ENCODE measurements at regions not wholly inside any gene's neighbourhood (a gene's known extent, or its start where the extent isn't known, plus 50 kb on each side); places are given as distances from the start of the nearest gene placed in this dataset.
"Not testable (repeated sequence)": the region's sequence is repeated elsewhere in the genome, so short reads cannot be mapped to it uniquely, and the experiment has no call there.

DNA sequence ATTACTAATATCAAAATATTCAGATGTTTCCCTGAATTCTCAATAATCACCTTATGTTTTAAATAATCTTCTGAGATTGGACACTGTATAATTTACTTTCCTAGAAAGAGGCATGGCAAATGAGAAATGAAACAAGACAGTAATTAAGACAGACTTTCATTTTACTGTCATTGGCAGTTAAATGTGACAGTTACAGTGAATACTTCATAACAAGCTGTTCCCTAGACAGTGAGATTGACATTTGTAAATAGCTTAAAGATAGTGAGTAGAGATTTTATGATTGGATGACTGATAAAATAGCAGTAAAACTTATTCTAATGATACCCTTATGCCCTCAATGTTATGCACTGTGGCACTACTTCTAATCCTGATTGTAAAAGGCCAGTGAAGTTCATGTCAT lies 524.9 kb upstream of the TMEFF2 start:
- H3K4me3 ChIP-seq (ENCODE audit: low read depth, low read length) = no peak overlapping the region
- no peak for DNase-seq (ENCODE audit: low read depth)
- TF ChIP-seq CTCF (IDR thresholded peaks at IDR 0.05; ENCODE audit: insufficient read depth, low read depth, low read length) = no peak

DNA sequence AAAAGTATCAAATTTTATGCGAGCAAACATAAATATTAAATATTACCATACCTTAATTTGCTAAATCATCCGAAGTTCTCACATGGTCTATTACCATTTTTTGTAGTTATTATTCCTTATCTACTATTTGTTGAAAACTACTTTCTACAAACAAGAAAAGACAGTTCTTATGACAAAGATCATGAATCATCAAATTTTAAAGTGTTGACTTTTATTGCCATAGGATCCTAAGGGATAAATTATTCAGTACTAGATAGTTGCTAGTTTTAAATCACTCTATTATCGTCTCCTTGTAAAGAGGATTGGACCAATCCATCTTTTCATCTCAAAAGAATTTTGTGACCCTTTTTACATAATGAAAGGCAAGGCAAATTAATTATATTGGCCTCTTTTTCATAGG lies 523.6 kb upstream of the TMEFF2 start:
- TF ChIP-seq CTCF (IDR thresholded peaks at IDR 0.05; ENCODE audit: insufficient read depth, low read depth, low read length) = no peak
- no peak for DNase-seq (ENCODE audit: low read depth)

GRCh38 chr2:192700934-192701333 lies 506.2 kb upstream of the TMEFF2 start:
- no peak overlapping the region for H3K4me3 ChIP-seq (ENCODE audit: low read depth, low read length)
- no peak for TF ChIP-seq CTCF (IDR thresholded peaks at IDR 0.05; ENCODE audit: insufficient read depth, low read depth, low read length)
- DNase-seq (ENCODE audit: low read depth) = no peak

More for the DNA sequence above, 523.6 kb upstream of the TMEFF2 start:
- no peak overlapping the region for H3K4me3 ChIP-seq (ENCODE audit: low read depth, low read length)

GRCh38 chr2:192697880-192698279 lies 503.1 kb upstream of the TMEFF2 start:
- no peak overlapping the region for H3K4me3 ChIP-seq (ENCODE audit: low read depth, low read length)
- no peak for DNase-seq (ENCODE audit: low read depth)
- no peak for TF ChIP-seq CTCF (IDR thresholded peaks at IDR 0.05; ENCODE audit: insufficient read depth, low read depth, low read length)

DNA sequence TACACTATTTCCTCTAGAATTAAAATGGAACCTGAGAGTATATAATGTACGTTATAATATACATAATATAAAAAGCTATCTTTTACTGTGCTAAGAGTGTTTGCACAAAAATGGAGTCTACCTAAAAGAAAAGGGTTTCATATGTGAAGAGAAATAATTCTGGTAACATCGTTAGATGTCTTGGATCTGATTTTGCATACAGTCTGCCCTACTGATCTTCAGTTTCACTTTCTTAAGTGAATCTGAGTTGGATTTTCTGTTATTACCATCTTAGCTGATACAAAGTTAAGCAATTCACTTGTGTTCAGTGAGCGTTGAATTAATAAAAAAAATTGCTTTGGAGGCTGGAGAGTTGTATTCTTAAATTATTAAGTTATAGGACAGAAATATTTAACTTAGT lies 502.1 kb upstream of the TMEFF2 start:
- no peak for DNase-seq (ENCODE audit: low read depth)
- TF ChIP-seq CTCF (IDR thresholded peaks at IDR 0.05; ENCODE audit: insufficient read depth, low read depth, low read length) = no peak
- H3K4me3 ChIP-seq (ENCODE audit: low read depth, low read length) = no peak overlapping the region

- TF ChIP-seq CTCF (IDR thresholded peaks at IDR 0.05; ENCODE audit: insufficient read depth, low read depth, low read length) = no peak
- no peak overlapping the region for H3K4me3 ChIP-seq (ENCODE audit: low read depth, low read length)
- DNase-seq (ENCODE audit: low read depth) = no peak
Measured at GRCh38 chr2:192687015-192687414, 492.3 kb upstream of the TMEFF2 start.

GRCh38 chr2:192682511-192682910 lies 487.8 kb upstream of the TMEFF2 start:
- DNase-seq (ENCODE audit: low read depth) = not testable (repeated sequence)

More at GRCh38 chr2:192682511-192682910, 487.8 kb upstream of the TMEFF2 start:
- H3K4me3 ChIP-seq (ENCODE audit: low read depth, low read length) = not testable (repeated sequence)

All from fibroblast of villous mesenchyme (primary cell).